IPS DF 6.9 (cell line): ENCODE measurements at regions not wholly inside any gene's neighbourhood (a gene's known extent, or its start where the extent isn't known, plus 50 kb on each side); places are given as distances from the start of the nearest gene placed in this dataset.
A peak's percentile ranks its signal among the peaks of the same experiment; 100 is the strongest.
"Not testable (repeated sequence)": the region's sequence is repeated elsewhere in the genome, so short reads cannot be mapped to it uniquely, and the experiment has no call there.

Experiments used
- DNase-seq: peaks from one replicate; pipeline ENCODE4 v3.0.0-alpha.2; 2013; ENCODE audit warnings: low read depth, low spot score
- H3K27ac ChIP-seq: one replicate; pipeline ENCODE4 v1.5.1; 2013; ENCODE audit warnings: low read length, control low read depth
- H3K27me3 ChIP-seq: 2 replicates; pipeline ENCODE4 v1.6.1; 2013; ENCODE audit warnings: mild to moderate bottlenecking, low read length; ENCODE audit not compliant: control insufficient read depth, insufficient read depth
- H3K36me3 ChIP-seq: 2 replicates; pipeline ENCODE4 v1.6.1; 2013; ENCODE audit warnings: low read length; ENCODE audit not compliant: control insufficient read depth, insufficient read depth
- H3K4me1 ChIP-seq: 2 replicates; pipeline ENCODE4 v1.6.1; 2013; ENCODE audit warnings: low read length; ENCODE audit not compliant: control insufficient read depth, insufficient read depth
- H3K4me3 ChIP-seq: 2 replicates; pipeline ENCODE4 v1.5.1; 2013; ENCODE audit warnings: mild to moderate bottlenecking, low read length
- H3K9me3 ChIP-seq: 2 replicates; pipeline ENCODE4 v1.6.1; 2013; ENCODE audit warnings: low read length, inconsistent platforms; ENCODE audit not compliant: control insufficient read depth, insufficient read depth
- WGBS: extraction: QIAGEN DNeasy Blood & Tissue Kit; methylation state at CpG from one replicate; pipeline ENCODE4 v1.1.7; 2013; ENCODE audit warnings: mixed read lengths, missing lambda C conversion rate; ENCODE audit not compliant: insufficient read length, insufficient coverage; 5-methylcytosine and 5-hydroxymethylcytosine counted together

DNA sequence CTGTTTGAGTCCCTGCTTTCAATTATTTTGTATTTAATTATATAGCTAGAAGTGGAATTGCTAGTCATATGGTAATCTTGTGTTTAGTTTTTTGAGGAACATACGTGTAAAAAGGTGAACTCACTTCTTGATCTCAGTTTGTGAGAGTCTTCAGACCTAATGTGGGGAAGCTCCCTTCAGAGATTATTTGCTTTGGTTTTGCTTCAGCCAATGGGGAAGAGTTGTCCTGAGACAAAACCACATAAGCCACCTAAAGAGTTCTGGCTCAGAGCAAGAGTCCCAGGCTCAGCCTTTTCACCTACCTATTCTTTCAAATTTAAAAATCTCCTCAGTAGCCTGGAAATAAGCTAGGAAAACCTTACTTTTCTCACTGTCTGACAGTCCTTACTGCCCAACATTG, 138.4 kb downstream of the UCK2 start:
- Histone ChIP-seq H3K27me3 (no peaks in the 10 kb centered on the region), H3K4me3 (no peak overlapping the region), H3K9me3 (no peaks in the 10 kb centered on the region), H3K36me3 (no peaks in the 10 kb centered on the region), H3K27ac (no peak overlapping the region), H3K4me1 (no peaks in the 10 kb centered on the region)
- DNase-seq = no peak
- WGBS = no CpG with 5 or more reads among the region's 1 CpG

DNA sequence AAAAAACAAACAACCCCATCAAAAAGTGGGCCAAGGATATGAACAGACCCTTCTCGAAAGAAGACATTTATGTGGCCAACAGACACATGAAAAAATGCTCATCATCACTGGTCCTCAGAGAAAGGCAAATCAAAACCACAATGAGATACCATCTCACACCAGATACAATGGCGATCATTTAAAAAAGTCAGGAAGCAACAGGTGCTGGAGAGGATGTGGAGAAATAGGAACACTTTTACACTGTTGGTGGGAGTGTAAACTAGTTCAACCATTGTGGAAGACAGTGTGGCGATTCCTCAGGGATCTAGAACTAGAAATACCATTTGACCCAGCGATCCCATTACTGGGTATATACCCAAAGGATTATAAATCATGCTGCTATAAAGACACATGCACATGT, 142.0 kb downstream of the UCK2 start:
- no CpG with 5 or more reads among the region's 4 CpGs for WGBS
- H3K36me3 ChIP-seq, H3K27me3 ChIP-seq, H3K4me3 ChIP-seq, H3K4me1 ChIP-seq, DNase-seq, H3K27ac ChIP-seq, H3K9me3 ChIP-seq: not testable (repeated sequence)

DNA sequence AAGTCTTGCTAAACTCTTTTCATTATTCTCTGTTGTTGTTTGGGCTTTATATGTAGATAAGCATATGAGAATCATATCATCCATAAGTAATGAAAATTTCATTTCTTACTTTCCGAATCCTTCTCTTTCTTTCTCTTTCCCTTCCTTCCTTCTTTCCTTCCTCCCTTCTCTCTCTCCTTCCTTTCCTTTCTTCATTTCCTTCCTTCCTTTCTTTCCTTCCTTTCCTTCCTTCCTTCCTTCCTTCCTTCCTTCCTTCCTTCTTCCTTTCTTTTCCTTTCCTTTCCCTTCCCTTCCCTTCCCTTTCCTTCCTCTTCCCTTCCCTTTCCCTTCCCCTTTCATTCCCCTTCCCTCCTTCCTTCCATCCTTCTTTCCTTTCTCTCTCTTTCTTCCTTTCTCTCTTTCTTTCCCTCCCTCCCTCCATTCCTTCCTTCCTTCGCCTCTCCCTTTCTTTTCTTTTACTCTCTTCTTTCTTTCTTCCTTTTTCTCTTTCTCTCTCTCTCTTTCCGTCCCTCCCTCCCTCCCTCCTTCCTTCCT, 147.3 kb downstream of the UCK2 start:
- Histone ChIP-seq H3K4me3 (no peak overlapping the region), H3K9me3 (no peaks in the 10 kb centered on the region), H3K36me3 (no peaks in the 10 kb centered on the region), H3K27me3 (no peaks in the 10 kb centered on the region), H3K27ac (no peak overlapping the region), H3K4me1 (no peaks in the 10 kb centered on the region)
- no peak for DNase-seq
- 99% methylated on average over 2 of the region's 3 CpGs for WGBS

DNA sequence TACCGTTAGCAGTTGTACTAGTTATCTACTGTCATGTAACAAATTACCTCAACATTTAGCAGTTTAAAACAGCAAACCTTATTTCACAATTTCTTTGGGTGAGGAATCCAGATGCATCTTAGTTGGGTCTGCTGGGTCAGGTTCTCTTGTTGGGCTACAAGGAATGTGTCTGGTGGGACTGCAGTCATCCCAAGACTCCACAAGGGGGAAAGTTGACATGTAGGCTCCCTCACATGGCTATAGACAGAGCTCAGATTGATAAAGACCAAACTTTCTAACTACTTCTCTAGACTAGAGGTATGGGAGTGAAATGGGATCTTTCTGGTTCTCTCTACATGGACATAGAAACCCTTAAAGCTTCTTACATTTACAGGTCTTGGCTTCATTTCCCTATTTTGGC, 160.9 kb downstream of the UCK2 start:
- Histone ChIP-seq H3K36me3 (no peaks in the 10 kb centered on the region), H3K27me3 (no peaks in the 10 kb centered on the region), H3K27ac (no peak overlapping the region), H3K4me1 (no peaks in the 10 kb centered on the region), H3K4me3 (no peak overlapping the region), H3K9me3 (no peaks in the 10 kb centered on the region)
- DNase-seq = peak; percentile 25
- WGBS = no CpG with 5 or more reads among the region's 1 CpG

DNA sequence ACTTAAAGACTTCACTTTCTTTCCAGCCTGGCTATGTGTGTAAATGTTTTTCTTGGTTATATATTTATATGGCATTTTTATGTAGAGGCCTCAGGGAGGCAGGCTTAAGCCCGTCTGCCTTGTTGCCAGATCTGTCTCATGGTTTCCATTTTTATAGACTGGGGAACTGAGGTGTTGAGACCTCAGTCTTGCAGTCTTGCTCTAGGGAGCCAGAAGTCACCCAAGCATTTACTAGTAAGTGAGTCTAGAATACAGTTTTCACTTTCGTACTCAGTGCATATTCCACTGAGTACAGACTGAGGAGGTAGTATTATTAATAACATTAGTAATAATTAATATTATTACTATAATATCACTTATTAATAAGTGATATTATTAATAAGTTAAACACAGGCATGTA, 161.4 kb downstream of the UCK2 start:
- no CpG with 5 or more reads among the region's 2 CpGs for WGBS
- no peak for DNase-seq
- H3K36me3 ChIP-seq = no peaks in the 10 kb centered on the region
- no peaks in the 10 kb centered on the region for H3K27me3 ChIP-seq
- no peaks in the 10 kb centered on the region for H3K4me1 ChIP-seq
- H3K9me3 ChIP-seq = no peaks in the 10 kb centered on the region
- H3K4me3 ChIP-seq = no peak overlapping the region
- no peak overlapping the region for H3K27ac ChIP-seq

DNA sequence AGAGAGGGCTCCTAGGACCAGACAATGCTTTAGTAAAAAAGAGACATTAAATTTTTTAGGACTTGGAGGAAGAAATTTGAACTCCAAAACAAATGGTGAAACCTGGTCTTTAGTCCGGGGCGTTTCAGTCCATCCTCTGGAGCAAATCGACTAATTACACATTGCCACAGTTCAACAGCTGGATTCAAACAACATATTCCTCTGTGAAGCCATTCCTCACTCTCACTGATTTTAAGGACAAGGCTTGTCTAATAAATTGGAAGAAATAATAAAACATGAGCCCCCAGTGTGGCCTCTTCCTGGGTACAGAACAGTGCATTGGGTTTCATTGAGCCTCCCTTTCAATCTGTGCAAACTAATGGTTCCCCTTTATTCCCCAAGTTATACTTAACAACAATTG, 165.1 kb downstream of the UCK2 start:
- DNase-seq = no peak
- no peaks in the 10 kb centered on the region for H3K36me3 ChIP-seq
- WGBS = no CpG with 5 or more reads among the region's 3 CpGs
- no peaks in the 10 kb centered on the region for H3K27me3 ChIP-seq
- H3K4me3 ChIP-seq = no peak overlapping the region
- no peak overlapping the region for H3K27ac ChIP-seq
- H3K9me3 ChIP-seq = no peaks in the 10 kb centered on the region
- H3K4me1 ChIP-seq = no peaks in the 10 kb centered on the region

DNA sequence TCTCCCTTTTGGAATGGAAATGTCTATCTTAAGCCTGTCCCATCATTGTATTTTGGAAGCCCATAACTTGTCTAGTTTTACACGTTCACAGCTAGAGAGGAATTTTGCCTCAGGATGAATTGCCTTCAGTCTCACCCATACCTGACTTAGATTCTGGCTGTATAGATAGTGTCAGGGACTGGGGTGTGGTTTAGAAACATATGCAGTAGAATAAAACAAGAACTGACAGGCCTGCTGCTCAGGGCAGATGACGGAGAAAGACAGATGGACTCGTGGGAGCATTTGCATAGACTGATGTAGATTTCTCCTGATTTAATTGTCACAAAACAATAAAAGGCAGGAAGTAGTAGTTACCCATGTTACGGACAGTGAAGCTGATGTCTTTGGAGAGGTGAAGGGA, 166.7 kb downstream of the UCK2 start:
- H3K27me3 ChIP-seq = no peaks in the 10 kb centered on the region
- H3K27ac ChIP-seq = no peak overlapping the region
- WGBS = no CpG with 5 or more reads among the region's 4 CpGs
- H3K9me3 ChIP-seq = no peaks in the 10 kb centered on the region
- no peaks in the 10 kb centered on the region for H3K4me1 ChIP-seq
- no peaks in the 10 kb centered on the region for H3K36me3 ChIP-seq
- DNase-seq = no peak
- H3K4me3 ChIP-seq = no peak overlapping the region

DNA sequence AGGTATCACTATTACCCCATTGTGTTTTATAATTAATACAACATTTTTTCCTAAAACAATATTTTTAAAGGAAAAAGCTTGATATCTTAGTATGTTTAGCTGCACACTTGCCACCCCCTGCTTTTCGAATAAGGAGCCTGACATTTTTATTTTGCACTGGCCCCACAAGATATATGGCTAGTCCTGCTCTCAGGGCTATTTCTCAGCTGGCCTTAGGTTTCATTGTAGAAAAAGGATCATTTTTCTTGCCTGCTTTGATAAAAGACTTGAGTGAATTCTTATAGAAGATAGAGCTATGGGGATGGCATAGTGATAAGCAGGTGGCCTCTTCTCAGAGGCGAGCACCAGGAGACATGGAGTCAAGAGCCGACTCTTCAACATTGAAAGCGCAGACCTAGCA, 167.0 kb downstream of the FAM78B start:
- Histone ChIP-seq H3K27me3 (no peaks in the 10 kb centered on the region), H3K36me3 (no peaks in the 10 kb centered on the region), H3K9me3 (no peaks in the 10 kb centered on the region), H3K4me1 (no peaks in the 10 kb centered on the region), H3K27ac (no peak overlapping the region), H3K4me3 (no peak overlapping the region)
- WGBS = no CpG with 5 or more reads among the region's 4 CpGs
- no peak for DNase-seq

DNA sequence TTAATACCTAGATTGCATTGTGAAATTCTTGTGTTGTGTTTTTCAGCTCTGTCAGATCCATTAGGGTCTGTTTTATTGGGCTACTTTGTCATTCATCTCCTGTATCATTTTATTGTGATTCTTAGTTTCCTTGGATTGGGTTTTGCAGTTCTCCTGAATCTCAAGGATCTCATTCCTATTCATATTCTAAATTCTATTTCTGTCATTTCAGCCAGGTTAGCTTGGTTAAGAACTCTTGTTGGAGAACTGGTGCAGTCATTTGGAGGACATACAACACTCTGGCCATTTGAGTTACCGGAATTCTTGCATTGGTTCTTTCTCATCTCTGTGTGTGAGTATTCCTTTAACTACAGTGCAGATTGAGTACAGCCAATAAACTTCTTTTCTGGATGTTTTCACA, 159.6 kb downstream of the FAM78B start:
- H3K27ac ChIP-seq = no peak overlapping the region
- WGBS = no CpG with 5 or more reads among the region's 1 CpG
- DNase-seq = no peak
- H3K9me3 ChIP-seq = no peaks in the 10 kb centered on the region
- no peaks in the 10 kb centered on the region for H3K4me1 ChIP-seq
- H3K27me3 ChIP-seq = no peaks in the 10 kb centered on the region
- H3K4me3 ChIP-seq = no peak overlapping the region
- no peaks in the 10 kb centered on the region for H3K36me3 ChIP-seq

DNA sequence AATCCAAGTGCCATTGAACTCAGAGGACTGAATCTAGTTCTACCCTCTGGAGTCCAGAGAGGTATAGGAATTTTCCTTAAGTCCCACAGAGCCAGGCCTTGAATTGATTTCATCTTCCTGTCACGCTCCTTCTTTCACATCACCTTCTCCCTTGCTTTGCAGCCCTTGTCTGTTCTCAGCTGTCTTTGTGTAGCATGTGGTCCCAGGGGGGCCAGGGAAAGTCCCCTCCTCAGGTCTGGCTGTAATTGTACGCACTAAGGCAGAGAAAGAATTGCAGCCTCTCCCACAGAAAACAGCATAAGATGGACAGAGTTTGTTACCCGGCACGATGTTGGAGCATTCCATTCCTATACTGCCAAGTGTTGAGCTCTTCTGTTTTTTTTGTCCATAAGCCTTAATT, 153.6 kb downstream of the FAM78B start:
- Histone ChIP-seq H3K9me3 (no peaks in the 10 kb centered on the region), H3K27ac (no peak overlapping the region), H3K36me3 (no peaks in the 10 kb centered on the region), H3K4me1 (no peaks in the 10 kb centered on the region), H3K4me3 (no peak overlapping the region), H3K27me3 (no peaks in the 10 kb centered on the region)
- WGBS = no CpG with 5 or more reads among the region's 4 CpGs
- DNase-seq = no peak

DNA sequence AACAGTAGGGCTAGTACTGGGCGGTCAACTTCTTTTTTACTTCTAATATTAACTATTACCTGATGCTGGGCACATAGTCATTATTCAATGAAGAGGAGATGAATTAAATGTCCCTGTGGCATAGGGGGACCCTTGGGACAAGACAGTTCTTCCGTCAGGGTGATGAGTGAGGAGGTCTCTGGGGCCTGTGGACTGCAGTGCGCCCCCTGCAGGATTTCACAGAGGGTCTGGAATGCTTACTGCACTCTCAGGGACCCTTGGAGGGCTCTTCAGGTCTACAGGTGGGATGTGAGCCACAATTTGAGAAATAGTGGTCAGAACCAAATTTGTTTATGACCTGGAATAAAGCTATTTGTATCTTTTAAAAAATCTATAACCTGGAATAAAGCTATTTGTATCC, 149.4 kb downstream of the FAM78B start:
- H3K27me3 ChIP-seq = no peaks in the 10 kb centered on the region
- H3K27ac ChIP-seq = no peak overlapping the region
- WGBS = no CpG with 5 or more reads among the region's 3 CpGs
- no peaks in the 10 kb centered on the region for H3K9me3 ChIP-seq
- DNase-seq = peak; percentile 22
- no peak overlapping the region for H3K4me3 ChIP-seq
- no peaks in the 10 kb centered on the region for H3K36me3 ChIP-seq
- H3K4me1 ChIP-seq = no peaks in the 10 kb centered on the region
